Esophagus squamous epithelium (tissue), 4 donors: ENCODE measurements at regions not wholly inside any gene's neighbourhood (a gene's known extent, or its start where the extent isn't known, plus 50 kb on each side); places are given as distances from the start of the nearest gene placed in this dataset.

Source experiments
- POLR2A ChIP-seq, 4 donors: fragments of 450-650 bp; IDR thresholded peaks; one replicate each; pipeline ENCODE4 v1.6.1; 2017; ENCODE audit warnings: antibody characterized with exemption in 4 of 4, mild to moderate bottlenecking in 4 of 4, moderate library complexity in 3 of 4
- TF ChIP-seq, protein P1 (sequence below), 6 experiments: fragments of 450-650 bp in 4 of 6; fragments of 200-600 bp in 2 of 6; sonication (generic) in 2 of 6; IDR thresholded peaks; one replicate each; pipeline ENCODE4 v1.5.1; 2016 to 2019; ENCODE audit warnings: antibody characterized with exemption in 6 of 6, mild to moderate bottlenecking in 4 of 6, moderate library complexity in 4 of 6

DNA sequence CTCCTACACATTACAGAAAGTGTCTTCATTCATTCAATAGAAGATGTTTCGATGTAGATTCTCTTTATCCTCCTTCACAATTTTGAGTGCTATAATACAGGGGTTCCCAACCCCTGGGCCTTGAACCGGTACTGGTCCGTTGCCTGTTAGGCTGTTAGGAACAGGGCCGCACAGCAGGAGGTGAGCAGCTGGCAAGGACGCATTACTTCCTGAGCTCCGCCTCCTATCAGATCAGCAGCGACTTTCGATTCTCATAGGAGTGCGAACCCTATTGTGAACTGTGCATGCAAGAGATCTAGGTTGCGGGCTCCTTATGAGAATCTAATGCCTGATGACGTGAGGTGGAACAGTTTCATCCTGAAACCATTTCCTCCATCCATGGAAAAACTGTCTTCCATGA, 153.0 kb upstream of the SMC2 start:
- TF ChIP-seq, protein P1, sequence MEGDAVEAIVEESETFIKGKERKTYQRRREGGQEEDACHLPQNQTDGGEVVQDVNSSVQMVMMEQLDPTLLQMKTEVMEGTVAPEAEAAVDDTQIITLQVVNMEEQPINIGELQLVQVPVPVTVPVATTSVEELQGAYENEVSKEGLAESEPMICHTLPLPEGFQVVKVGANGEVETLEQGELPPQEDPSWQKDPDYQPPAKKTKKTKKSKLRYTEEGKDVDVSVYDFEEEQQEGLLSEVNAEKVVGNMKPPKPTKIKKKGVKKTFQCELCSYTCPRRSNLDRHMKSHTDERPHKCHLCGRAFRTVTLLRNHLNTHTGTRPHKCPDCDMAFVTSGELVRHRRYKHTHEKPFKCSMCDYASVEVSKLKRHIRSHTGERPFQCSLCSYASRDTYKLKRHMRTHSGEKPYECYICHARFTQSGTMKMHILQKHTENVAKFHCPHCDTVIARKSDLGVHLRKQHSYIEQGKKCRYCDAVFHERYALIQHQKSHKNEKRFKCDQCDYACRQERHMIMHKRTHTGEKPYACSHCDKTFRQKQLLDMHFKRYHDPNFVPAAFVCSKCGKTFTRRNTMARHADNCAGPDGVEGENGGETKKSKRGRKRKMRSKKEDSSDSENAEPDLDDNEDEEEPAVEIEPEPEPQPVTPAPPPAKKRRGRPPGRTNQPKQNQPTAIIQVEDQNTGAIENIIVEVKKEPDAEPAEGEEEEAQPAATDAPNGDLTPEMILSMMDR (IDR thresholded peaks at IDR 0.05): no peak
- no peak for TF ChIP-seq POLR2A (IDR thresholded peaks at IDR 0.05)
